ENCODE measurements at regions not wholly inside any gene's neighbourhood (a gene's known extent, or its start where the extent isn't known, plus 50 kb on each side); places are given as distances from the start of the nearest gene placed in this dataset.

DNA sequence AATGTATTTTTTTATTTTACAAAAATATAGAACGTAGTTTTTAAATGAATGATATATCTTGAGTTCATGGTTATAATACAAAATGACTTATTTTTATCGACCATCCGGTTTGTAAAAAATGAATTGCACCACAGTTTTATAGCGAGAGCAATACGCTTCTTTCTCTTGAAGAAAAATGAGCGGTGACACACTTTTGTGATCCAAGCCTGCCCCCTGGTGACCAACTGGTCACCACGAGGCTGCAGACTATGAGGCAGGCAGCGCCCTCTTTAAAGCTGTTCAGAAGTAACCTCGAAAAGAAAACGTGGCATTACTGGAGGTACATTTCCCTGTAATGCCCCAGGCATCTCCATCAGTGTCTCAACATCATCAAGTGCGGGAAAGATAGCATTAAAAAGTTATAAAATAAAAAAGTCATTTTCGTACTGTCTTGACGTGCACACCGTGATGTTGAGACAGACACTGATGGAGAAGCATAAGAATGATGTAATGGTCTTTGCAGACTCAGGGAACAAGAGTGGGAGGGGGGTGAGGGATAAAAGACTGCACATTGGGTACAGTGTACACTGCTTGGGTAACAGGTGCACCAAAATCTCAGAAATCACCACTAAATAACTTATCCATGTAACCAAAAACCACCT lies 734.2 kb upstream of the ADAMTS5 start:
- DNase-seq (ENCODE audit: low read depth) = peak; percentile 32

DNA sequence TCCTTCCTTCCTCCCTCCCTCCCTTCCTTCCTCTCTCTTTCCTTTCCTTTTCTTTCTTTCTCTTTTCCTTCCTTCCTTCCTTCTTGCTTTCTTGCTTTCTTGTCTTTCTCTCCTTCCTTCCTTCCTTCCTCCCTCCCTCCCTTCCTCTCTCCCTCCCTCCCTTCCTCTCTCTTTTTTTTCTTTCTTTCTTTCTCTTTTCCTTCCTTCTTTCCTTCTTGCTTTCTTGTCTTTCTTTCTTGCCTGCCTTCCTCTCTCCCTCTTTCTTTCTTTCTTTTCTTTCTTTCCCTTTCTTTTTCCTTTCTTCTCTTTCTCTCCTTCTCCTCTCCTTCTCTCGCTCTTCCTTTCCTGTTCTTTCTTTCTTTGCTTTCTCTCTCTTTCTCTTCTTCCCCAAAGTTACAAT lies 728.4 kb upstream of the ADAMTS5 start:
- no peak for DNase-seq (ENCODE audit: low read depth)

DNA sequence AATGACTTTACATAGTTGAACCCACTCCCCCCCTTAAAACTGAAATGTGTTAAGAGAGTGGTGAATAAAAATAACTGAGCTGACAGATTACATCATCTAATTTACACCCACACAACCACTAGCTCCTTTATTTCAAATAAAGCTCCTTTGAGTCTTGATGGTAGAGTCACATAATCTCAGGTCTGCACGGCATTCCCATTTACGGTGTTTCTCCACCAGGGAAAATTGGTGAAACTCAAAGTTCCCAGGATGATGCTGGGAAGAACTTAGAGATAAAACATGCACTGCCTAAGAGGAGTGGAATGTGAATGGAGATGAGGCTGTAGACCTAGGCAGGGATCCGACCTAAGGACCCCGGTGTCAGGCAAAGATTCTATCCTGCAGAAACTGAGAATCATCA lies 727.8 kb upstream of the ADAMTS5 start:
- no peak for DNase-seq (ENCODE audit: low read depth)

DNA sequence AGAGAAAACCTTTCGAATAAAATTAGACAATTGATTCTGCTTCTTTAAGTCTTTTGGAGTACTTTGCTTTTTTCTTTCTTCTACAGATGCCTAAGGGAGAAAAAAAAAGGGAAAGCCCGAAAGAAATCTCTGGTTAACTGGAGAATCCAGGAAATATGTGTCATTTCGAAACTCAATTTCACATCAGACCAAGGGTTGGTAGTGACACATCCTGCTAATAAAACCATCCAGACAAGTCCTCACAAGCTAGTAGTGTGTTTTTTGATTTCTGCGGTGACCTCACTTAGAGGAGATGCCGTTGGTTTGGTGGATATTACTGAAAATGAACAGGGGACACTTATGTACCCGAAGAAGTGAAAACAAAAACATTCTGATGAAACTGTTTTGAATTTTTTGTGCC lies 726.5 kb upstream of the ADAMTS5 start:
- DNase-seq (ENCODE audit: low read depth) = no peak

DNA sequence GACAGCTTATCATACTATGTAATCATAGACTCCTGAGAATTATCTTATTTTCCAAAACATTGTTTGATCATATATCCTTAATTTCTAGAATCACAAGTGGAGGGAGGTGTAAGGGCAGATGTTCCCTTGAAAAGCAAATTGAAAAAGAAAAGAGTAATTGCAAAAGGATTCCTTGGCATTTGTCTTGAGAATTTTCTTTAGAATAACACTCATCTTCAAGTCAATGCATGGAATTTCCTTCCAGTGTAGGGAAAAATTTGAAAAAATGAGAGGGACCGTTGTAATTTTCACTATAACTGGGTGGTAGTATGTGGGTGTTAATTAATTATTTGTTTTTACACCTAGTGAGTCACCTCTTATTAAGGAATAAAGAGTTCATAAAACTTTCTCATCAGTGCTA lies 724.6 kb upstream of the ADAMTS5 start:
- no peak for DNase-seq (ENCODE audit: low read depth)

DNA sequence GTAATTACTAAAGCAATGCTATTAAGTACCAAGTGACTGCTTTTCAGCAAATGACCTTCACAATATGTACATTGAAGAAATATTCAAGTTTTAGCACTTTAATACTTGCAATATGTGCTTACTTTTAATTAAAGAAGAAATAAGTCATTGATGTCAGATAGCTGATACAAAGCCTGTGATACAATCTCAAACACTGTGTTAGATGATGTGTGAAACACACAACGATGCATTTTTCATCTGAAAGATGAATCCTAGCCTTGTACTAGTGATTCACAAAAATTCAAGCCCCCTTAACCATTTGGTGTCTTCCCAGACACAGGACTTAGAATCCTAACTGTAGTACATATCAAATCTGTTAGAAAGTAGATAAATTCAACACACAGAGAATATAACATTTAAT lies 724.1 kb upstream of the ADAMTS5 start:
- no peak for DNase-seq (ENCODE audit: low read depth)

DNA sequence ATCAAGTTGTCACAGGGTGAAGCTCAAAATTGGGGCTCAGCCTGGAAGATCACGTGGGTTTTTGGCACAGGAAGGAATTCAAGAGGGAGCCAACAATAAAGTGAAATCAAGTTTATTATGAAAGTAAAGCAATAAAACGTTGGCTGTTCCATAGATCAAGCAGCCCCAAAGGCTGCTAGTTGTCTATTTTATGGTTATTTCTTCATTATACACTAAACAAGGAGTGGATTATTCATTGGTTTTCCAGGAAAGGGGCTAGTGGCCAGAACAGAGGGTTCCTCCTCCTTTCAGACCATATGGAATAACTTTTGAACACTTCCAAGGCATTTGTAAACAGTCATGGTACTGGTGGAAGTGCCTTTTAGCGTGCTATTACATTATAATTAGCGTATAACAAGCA lies 723.5 kb upstream of the ADAMTS5 start:
- DNase-seq (ENCODE audit: low read depth) = no peak

DNA sequence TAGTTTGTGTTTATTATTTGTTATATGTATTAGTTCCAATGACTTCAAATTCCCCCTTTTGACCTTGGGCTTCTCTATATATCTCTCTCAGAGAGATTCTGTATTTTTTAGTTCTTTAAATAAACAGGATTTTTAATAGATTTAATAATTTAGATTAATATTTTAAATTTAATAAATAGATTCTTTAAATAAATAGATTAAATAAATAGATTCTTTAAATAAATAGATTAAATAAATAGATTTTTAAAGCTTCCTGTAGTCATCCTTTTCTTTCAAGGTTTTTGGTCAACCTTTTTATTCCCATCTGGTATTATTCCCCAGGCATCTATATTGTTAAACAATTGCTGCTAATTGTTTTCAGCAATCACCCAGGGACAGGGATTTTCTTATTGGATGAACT lies 721.9 kb upstream of the ADAMTS5 start:
- no peak for DNase-seq (ENCODE audit: low read depth)

DNA sequence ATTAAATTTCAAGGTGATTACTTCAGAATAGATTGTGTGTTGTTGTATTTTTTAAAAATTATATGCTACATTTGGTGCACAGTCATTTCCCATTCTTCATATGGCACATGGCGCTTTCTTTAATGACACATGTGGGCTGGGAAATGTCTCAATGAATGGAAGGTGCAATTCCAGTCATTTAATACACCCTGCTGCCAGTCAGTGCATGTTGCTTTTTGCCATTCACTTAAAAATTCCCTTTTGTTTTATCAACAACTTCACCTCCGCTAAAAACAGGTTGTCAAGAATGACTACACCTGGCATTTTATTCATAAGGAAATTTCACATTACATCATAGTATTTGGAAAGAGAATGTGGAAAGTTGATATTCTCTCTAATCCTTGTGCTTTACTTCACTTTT lies 716.4 kb upstream of the ADAMTS5 start:
- no peak for DNase-seq (ENCODE audit: low read depth)

DNA sequence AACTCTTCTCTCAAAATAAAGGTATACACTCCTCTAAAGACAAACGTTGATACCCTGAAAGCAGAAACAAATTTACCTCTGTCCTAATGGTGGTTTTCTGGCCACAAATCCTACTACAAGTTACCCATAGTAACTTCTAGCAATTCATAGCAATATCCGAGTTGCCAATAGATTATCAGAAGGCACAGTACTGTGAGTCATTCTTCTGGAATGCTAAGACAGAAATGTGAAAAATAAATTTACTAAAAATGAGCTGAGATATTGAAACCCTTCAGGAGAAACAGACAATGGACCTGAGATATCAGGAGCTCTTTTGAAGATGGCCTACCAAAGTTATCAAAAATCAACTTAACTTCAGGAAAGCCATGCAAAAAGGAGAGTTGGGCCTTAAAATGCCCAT lies 715.0 kb upstream of the ADAMTS5 start:
- no peak for DNase-seq (ENCODE audit: low read depth)

DNA sequence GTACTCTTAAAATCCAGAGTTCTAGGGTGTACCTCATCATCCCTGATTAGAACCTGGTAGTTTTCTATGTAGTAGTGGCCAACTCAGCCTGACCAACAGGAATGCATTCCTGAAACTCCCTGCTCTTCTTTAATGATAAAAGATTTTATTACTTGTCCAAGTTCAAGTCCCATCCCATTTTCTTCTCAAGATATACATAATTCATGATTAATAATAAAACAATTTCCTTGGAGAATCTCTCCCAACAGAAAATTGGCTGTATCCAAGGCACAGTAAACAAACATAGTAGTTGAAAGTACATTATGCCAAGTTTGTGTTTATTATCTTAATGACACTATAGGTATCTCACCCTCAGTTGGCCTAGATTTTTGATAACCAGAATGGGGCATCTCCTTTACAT lies 714.1 kb upstream of the ADAMTS5 start:
- DNase-seq (ENCODE audit: low read depth) = no peak

DNA sequence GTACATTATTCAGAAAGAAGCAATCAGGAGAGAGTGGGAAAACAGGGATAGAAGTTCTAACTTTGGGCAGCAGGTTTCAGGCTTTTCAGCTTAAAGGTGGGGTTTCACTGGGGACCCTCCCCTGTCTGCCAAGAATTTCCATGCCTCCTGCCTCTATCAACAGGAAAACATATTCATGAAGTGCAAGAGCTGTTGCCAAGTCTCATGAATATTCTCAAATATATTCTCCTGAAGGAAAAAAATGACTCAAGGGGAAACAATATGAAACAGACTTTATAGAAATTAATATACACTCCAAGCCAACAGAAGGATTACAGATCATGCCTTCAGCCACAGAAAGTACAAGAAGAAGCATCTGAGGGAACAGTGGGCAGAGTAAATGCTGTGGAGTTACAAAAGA lies 713.3 kb upstream of the ADAMTS5 start:
- DNase-seq (ENCODE audit: low read depth) = no peak

DNA sequence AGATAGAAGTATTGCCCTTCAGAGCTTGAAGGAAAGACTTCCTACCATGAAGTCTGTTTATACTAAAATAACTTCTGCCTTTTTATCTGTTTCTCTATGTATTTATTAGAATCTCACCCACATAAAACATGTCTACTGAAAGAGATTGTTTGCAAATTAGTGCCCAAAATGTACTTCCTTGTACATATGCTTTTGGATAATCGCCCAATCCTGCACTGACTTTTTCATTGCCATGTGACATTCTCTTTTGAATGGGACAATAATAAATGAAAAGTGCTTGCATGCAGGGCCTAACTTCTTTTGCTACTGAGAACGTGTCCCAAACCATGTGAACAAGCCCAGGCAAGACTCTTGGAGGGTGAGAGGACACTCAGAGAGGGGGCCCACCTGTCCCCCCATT lies 711.6 kb upstream of the ADAMTS5 start:
- no peak for DNase-seq (ENCODE audit: low read depth)

DNA sequence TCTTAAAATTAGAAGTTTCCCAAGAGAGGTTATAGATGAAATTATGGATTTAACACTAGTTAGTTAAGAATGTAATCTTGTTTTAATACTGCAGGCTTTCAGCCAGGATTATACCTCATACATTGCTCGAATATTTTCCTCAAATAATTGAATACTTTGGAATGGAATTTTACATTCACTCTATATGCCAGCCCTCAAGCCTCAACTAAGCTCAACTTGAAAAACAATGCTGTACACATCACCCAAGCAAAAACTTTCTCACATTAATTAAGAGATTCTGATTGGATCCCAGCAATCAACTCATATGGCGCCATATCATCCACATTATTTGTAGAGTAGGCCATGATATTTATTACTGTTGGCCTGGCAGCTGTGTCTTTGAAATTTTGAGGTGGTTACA lies 710.7 kb upstream of the ADAMTS5 start:
- no peak for DNase-seq (ENCODE audit: low read depth)

DNA sequence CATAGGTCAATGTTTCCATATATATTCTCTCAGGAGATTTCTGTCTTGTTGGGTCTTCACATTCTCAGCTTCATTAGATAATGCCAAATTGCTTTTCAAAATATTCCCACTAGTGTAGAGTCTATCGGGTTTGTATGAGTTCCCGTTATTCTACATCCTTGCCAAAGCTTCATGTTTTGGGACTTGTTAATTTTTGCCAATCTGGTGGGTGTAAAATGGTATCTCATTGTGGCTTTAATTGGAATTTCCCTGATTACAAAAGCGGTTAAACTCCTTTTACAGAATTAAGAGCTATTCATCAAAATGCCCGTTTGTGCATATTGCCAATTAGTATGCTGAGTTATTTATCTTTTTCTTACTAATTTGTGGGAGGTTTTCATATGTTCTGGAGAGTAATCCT lies 708.4 kb upstream of the ADAMTS5 start:
- no peak for DNase-seq (ENCODE audit: low read depth)

DNA sequence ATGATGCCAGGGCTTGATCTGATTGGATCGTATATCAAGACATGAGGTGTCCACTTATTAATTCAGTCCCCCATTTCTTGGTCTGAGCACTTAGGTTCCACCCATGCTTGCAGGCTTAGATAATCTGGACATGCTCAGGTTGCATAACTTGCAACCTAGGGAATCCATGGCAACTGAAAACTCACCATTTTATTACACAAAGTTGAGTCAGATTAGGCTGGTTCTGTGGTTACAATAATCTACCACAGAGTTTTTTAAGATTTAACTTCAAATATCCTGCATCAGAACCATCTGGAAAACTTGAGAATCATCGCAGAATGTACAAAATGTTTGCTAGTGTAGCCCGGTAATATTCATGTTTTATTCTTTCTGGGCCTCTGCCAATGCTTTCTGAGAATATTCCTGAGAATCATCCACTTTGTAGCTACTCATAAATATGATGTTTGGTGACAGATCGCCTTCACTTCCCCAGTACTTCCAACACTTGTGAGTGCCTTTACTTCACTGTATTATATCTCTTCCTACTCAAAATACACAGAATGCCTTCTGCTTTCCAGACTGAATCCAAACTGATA lies 707.2 kb upstream of the ADAMTS5 start:
- DNase-seq (ENCODE audit: low read depth) = no peak

DNA sequence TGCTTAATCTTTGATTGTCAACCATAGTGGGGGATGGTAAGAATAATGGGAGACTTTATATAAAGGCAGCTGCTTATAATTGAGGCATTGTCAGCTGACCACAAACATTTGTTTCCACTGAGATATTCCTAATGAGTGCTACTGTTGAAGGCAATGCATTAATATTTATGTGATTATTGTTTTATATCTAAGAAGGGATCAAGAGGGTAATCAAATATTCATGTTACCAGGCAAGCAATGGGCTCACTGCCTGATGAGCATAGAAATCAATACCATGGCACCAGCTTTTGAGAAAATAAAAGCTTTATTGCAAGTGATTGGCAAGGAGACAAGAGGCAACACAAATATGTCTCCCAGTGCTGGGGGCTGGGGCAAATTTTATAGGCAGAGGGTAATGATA lies 706.7 kb upstream of the ADAMTS5 start:
- DNase-seq (ENCODE audit: low read depth) = no peak

DNA sequence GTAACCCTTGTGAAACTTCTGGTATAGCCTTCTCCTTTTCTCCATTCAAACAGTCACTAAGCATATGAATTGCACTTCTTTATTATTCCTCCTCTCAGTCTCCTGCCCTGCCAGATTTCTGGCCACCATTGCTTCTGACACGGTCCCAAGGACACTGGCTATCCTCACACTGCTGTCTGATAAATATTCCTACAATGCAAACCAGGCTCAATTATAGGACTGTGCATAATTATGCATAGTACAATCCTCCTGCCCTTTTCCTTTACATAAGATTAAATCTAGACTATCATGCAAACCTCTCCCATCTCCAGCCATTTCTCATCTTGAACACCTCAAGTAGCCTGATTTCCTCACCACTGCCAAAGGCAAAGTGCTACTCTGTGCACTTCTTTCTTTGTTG lies 704.3 kb upstream of the ADAMTS5 start:
- no peak for DNase-seq (ENCODE audit: low read depth)

DNA sequence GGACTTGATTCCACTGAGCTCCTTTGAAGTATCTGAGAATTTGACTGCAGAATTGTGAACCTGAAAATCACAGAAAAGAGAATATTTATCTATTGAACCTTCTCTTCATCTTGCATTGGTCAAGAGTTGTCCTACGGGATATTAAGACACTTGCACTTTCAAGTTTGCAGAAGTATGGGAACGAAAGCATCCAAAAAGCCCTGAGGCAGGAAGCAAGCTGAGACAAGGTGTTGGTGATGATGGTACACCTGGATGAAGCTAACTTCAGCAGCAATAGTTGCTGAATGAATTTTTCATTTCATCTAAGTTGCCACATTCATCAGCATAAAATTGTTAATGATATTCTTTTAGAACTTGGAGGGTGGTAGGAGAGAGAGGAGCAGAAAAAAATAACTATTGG lies 686.6 kb upstream of the ADAMTS5 start:
- DNase-seq (ENCODE audit: low read depth) = no peak

DNA sequence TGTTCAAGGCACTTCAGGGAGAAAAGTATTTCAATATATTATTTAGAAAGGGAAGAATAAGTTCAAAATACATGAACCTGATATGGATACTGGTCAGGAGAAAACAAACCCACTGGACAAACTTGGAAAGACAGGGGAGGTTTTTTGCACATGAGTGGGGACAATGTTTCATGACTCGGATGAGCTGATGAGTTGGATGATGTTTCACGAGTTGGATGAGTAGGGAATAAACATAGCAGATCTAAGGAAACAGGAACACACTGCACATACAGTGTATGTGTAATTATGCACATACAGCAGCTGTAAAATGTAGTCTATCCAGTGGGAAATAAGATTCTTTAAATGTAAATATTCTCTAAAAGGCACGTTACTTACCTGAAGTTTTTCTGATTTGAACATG lies 682.9 kb upstream of the ADAMTS5 start:
- no peak for DNase-seq (ENCODE audit: low read depth)

DNA sequence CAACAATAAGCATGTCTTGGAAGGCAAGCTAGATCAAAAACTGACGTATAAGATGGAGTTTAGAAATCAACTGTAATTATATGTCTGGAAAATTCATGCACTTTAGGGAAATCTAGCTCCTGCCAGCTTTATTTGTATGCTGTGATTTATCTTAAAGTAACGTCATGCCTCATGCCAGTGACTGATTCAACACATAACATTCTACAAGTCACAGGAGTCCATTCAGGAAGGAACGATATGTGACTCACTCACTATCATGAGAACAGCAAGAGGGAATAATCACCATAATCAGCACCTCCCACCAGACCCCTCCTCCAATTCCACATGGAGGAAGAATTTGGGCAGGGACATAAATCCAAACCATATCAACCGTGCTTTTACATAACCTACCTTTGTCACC lies 682.4 kb upstream of the ADAMTS5 start:
- DNase-seq (ENCODE audit: low read depth) = no peak

DNA sequence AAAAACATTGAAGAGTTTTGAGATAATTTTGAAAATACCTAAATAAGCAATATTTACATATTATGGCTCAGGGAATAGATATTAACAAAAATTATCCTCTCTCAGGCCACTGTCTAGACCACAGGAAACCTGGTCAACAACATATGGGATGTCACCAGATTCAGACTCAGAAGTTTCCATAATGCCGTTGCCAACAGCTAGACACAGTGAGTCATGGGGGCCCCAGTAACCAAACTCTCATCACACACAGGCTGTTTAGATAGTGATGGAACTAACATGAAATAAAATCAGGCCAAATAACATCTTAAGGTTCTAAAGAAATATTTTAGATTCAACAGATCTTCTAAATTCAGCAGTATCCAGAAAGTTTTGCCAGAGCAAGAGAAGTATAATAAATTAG lies 681.7 kb upstream of the ADAMTS5 start:
- no peak for DNase-seq (ENCODE audit: low read depth)

DNA sequence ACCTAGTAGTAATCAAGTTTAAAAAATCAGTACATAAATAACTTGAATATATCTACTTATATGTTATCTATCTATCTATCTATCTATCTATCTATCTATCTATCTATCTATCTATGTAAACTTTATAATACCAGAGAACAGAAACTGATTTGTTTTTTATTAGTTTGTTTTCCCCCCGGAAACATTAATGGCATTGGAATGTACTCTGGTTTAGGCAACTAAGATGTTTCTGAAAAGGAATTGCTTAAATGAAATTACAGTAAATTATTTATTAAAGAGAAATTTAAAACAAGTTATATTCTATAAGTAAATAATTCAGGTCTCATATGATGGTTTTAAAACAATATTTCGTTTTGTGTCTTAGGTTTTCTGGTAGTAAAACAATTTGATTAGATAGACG lies 681.0 kb upstream of the ADAMTS5 start:
- no peak for DNase-seq (ENCODE audit: low read depth)

DNA sequence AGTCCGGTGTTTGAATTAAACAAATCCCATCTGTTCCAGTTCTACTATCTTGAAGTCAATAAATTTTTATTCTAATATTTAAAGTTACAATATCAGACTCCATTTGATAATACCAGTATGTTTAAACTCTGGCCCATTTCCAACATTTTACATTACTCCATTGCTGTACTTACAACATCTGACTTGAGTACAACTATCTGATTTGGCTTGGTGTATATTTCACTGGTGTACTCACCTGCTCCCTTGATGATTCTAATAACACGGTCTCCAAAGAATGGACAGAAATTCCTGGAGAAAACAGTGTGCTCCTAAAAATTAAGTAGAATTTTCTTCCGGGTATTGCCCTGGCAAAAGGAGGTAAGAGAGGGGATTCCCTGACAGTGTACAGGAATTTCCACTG lies 680.5 kb upstream of the ADAMTS5 start:
- no peak for DNase-seq (ENCODE audit: low read depth)

DNA sequence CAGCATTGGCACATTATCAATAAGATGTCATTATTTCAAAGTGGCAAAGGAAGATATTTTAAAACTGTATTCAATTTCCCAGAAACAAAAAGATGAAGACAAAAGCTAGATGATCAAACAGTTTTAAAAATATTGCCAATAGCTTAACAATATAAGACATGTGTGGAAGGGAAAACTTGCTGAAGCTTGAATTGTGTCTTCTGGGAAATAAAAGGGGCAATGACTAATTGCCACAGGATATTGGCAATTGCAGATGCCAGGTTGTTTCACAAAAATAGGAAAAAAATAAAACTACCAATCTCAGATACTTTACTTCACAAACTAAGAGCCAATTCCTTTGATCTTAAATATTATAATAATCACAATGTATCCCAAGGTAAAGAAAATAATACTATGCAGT lies 679.8 kb upstream of the ADAMTS5 start:
- no peak for DNase-seq (ENCODE audit: low read depth)
